ENCODE measurements at regions not wholly inside any gene's neighbourhood (a gene's known extent, or its start where the extent isn't known, plus 50 kb on each side); places are given as distances from the start of the nearest gene placed in this dataset.
"Not testable (repeated sequence)": the region's sequence is repeated elsewhere in the genome, so short reads cannot be mapped to it uniquely, and the experiment has no call there.

GRCh38 chr9:85079349-85079748 is 409.8 kb downstream of the NTRK2 start:
- no peak for DNase-seq (ENCODE audit: low read depth, low spot score)

GRCh38 chr9:85077944-85078343 is 408.4 kb downstream of the NTRK2 start:
- DNase-seq (ENCODE audit: low read depth, low spot score), result no peak

GRCh38 chr9:85077146-85077545 is 407.6 kb downstream of the NTRK2 start:
- DNase-seq (ENCODE audit: low read depth, low spot score), result not testable (repeated sequence)
